ENCODE measurements at regions not wholly inside any gene's neighbourhood (a gene's known extent, or its start where the extent isn't known, plus 50 kb on each side); places are given as distances from the start of the nearest gene placed in this dataset.

DNA sequence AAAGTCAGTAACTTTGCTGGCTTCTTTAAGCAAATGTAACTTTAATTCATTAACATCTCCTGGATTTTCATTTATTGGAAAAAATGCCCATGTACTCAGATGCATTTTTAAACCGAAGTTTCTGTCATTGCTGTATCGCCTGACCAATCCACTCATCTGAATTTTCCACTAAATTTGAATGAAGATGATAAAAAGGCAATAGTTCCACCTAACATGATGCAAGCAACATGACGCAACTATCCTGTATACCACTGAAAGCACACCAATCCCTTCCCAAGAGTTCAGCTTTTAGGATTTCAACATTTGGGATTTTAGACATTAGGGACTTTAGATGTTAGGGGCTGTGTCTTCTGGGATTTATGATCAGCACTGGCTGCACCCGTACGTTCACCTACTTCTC is 215.6 kb downstream of the KIF4B start:
- Histone ChIP-seq H3K27me3 (ENCODE audit: control insufficient read depth in 4 of 4, insufficient read depth in 4 of 4, low read length in 3 of 4) (peaks cover 0 to 3% (median 0%) of the 10 kb centered on the region in 4 donors), H3K27ac (ENCODE audit: low read depth in 1 of 2, low read length in 2 of 2) (no peak overlapping the region), H3K4me1 (ENCODE audit: control insufficient read depth in 4 of 4, insufficient read depth in 4 of 4, low read length in 3 of 4) (no peaks in the 10 kb centered on the region), H3K36me3 (ENCODE audit: control insufficient read depth in 4 of 4, insufficient read depth in 3 of 4, low read depth in 1 of 4, low read length in 3 of 4) (no peaks in the 10 kb centered on the region), H3K9me3 (ENCODE audit: control insufficient read depth in 4 of 4, low read length in 3 of 4) (no peaks in the 10 kb centered on the region), H3K9ac (ENCODE audit: low read depth in 1 of 2, low read length in 2 of 2) (no peak overlapping the region), H3K4me3 (ENCODE audit: low read depth in 1 of 3, low read length in 3 of 3) (no peak overlapping the region)
- DNase-seq (ENCODE audit: low spot score), result no peak
- TF ChIP-seq, protein P1, sequence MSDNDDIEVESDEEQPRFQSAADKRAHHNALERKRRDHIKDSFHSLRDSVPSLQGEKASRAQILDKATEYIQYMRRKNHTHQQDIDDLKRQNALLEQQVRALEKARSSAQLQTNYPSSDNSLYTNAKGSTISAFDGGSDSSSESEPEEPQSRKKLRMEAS (IDR thresholded peaks at IDR 0.05), result no peak
- TF ChIP-seq SP1 (IDR thresholded peaks at IDR 0.05), result no peak
- TF ChIP-seq, protein P2, sequence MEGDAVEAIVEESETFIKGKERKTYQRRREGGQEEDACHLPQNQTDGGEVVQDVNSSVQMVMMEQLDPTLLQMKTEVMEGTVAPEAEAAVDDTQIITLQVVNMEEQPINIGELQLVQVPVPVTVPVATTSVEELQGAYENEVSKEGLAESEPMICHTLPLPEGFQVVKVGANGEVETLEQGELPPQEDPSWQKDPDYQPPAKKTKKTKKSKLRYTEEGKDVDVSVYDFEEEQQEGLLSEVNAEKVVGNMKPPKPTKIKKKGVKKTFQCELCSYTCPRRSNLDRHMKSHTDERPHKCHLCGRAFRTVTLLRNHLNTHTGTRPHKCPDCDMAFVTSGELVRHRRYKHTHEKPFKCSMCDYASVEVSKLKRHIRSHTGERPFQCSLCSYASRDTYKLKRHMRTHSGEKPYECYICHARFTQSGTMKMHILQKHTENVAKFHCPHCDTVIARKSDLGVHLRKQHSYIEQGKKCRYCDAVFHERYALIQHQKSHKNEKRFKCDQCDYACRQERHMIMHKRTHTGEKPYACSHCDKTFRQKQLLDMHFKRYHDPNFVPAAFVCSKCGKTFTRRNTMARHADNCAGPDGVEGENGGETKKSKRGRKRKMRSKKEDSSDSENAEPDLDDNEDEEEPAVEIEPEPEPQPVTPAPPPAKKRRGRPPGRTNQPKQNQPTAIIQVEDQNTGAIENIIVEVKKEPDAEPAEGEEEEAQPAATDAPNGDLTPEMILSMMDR (IDR thresholded peaks at IDR 0.05; ENCODE audit: low read depth, low read length, missing input control), result no peak
- no peak for TF ChIP-seq EGR1 (IDR thresholded peaks at IDR 0.05; ENCODE audit: low read depth in 2 of 2)
- TF ChIP-seq HNF4G (IDR thresholded peaks at IDR 0.05), result no peak
- no peak for TF ChIP-seq FOXA1 (IDR thresholded peaks at IDR 0.05)
- TF ChIP-seq RAD21 (IDR thresholded peaks at IDR 0.05), result no peak
- TF ChIP-seq, protein P3, sequence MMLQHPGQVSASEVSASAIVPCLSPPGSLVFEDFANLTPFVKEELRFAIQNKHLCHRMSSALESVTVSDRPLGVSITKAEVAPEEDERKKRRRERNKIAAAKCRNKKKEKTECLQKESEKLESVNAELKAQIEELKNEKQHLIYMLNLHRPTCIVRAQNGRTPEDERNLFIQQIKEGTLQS (IDR thresholded peaks at IDR 0.05), result no peak
- TF ChIP-seq RXRA (IDR thresholded peaks at IDR 0.05), result no peak
- TF ChIP-seq, protein P4, sequence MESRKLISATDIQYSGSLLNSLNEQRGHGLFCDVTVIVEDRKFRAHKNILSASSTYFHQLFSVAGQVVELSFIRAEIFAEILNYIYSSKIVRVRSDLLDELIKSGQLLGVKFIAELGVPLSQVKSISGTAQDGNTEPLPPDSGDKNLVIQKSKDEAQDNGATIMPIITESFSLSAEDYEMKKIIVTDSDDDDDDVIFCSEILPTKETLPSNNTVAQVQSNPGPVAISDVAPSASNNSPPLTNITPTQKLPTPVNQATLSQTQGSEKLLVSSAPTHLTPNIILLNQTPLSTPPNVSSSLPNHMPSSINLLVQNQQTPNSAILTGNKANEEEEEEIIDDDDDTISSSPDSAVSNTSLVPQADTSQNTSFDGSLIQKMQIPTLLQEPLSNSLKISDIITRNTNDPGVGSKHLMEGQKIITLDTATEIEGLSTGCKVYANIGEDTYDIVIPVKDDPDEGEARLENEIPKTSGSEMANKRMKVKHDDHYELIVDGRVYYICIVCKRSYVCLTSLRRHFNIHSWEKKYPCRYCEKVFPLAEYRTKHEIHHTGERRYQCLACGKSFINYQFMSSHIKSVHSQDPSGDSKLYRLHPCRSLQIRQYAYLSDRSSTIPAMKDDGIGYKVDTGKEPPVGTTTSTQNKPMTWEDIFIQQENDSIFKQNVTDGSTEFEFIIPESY (IDR thresholded peaks at IDR 0.05), result no peak
- no peak for TF ChIP-seq NR2F2 (IDR thresholded peaks at IDR 0.05)
- TF ChIP-seq TAF1 (conservative IDR thresholded peaks at IDR 0.05), result no peak
- TF ChIP-seq JUND (IDR thresholded peaks at IDR 0.05), result no peak
- TF ChIP-seq HNF4A (conservative IDR thresholded peaks at IDR 0.05), result no peak
- WGBS, result 84% methylated on average over 5 of the region's 5 CpGs

DNA sequence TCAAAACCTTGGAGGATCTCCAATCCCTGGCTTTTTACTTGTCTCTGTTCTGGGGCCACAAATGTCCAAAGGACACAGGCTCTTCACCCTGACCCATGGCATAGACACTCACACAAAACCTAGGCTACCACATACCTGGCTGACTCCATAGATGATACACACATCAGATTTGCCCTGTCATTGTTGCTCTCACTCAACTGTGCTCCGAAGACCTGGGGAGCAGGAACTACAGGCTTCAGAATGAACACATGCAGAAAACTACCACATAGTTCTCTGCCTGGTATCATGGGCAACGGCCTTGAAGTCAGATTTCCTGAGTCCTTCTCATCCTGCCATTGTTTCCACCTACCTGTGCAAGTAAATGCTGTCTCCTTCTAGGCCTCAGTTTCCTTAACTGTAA is 226.2 kb downstream of the KIF4B start:
- DNase-seq (ENCODE audit: low spot score), result no peak
- WGBS, result 82% methylated on average over 2 of the region's 2 CpGs
- Histone ChIP-seq H3K4me3 (ENCODE audit: low read depth in 1 of 3, low read length in 3 of 3) (no peak overlapping the region), H3K9me3 (ENCODE audit: control insufficient read depth in 4 of 4, low read length in 3 of 4) (peaks cover 0 to 2% (median 0%) of the 10 kb centered on the region in 4 donors), H3K4me1 (ENCODE audit: control insufficient read depth in 4 of 4, insufficient read depth in 4 of 4, low read length in 3 of 4) (no peaks in the 10 kb centered on the region), H3K27ac (ENCODE audit: low read depth in 1 of 2, low read length in 2 of 2) (no peak overlapping the region), H3K9ac (ENCODE audit: low read depth in 1 of 2, low read length in 2 of 2) (no peak overlapping the region), H3K27me3 (ENCODE audit: control insufficient read depth in 4 of 4, insufficient read depth in 4 of 4, low read length in 3 of 4) (no peaks in the 10 kb centered on the region), H3K36me3 (ENCODE audit: control insufficient read depth in 4 of 4, insufficient read depth in 3 of 4, low read depth in 1 of 4, low read length in 3 of 4) (no peaks in the 10 kb centered on the region)
- TF ChIP-seq EGR1 (IDR thresholded peaks at IDR 0.05; ENCODE audit: low read depth in 2 of 2), result no peak
- TF ChIP-seq, protein P2 (IDR thresholded peaks at IDR 0.05; ENCODE audit: low read depth, low read length, missing input control), result no peak

Measured in liver (tissue), 8 donors.